OCI-LY1 (cell line): ENCODE measurements at regions not wholly inside any gene's neighbourhood (a gene's known extent, or its start where the extent isn't known, plus 50 kb on each side); places are given as distances from the start of the nearest gene placed in this dataset.

Experiments
- H2AFZ ChIP-seq: fragments of 200-600 bp; sonication (generic), shearing (Covaris generic); 2 replicates; pipeline ENCODE4 v1.6.0; 2014; ENCODE audit warnings: antibody characterized with exemption, mild to moderate bottlenecking, low read length
- H3F3A ChIP-seq: fragments of 200-600 bp; sonication (generic), shearing (Covaris generic); 2 replicates; pipeline ENCODE4 v1.6.0; 2014; ENCODE audit warnings: mild to moderate bottlenecking, antibody characterized with exemption, low read length, moderate library complexity; ENCODE audit not compliant: insufficient read depth
- H3K27ac ChIP-seq: fragments of 200-600 bp; sonication (generic); 2 replicates; pipeline ENCODE4 v1.5.1; 2014; ENCODE audit warnings: low read length, mixed run types, mild to moderate bottlenecking, low read depth; ENCODE audit not compliant: poor library complexity, severe bottlenecking
- H3K27me3 ChIP-seq: fragments of 200-600 bp; sonication (generic); 2 replicates; pipeline ENCODE4 v1.6.0; 2014; ENCODE audit warnings: antibody characterized with exemption, mild to moderate bottlenecking, low read length, moderate library complexity; ENCODE audit not compliant: insufficient read depth
- H3K36me3 ChIP-seq: fragments of 200-600 bp; sonication (generic); 2 replicates; pipeline ENCODE4 v1.6.1; 2014; ENCODE audit warnings: mild to moderate bottlenecking, antibody characterized with exemption, low read length, moderate library complexity, mixed read lengths; ENCODE audit not compliant: insufficient read depth
- H3K4me1 ChIP-seq: fragments of 200-600 bp; sonication (generic); 2 replicates; pipeline ENCODE4 v1.5.1; 2014; ENCODE audit warnings: mild to moderate bottlenecking, low read length, moderate library complexity; ENCODE audit not compliant: insufficient read depth, severe bottlenecking
- H3K4me2 ChIP-seq: fragments of 200-600 bp; sonication (generic), shearing (Covaris generic); 2 replicates; pipeline ENCODE4 v1.6.1; 2014; ENCODE audit warnings: low read length
- H3K4me3 ChIP-seq: fragments of 200-600 bp; sonication (generic); 2 replicates; pipeline ENCODE4 v1.5.1; 2014; ENCODE audit warnings: low read length, low read depth, mild to moderate bottlenecking, mixed read lengths; ENCODE audit not compliant: poor library complexity, severe bottlenecking
- H3K79me2 ChIP-seq: fragments of 200-600 bp; shearing (Covaris generic); 2 replicates; pipeline ENCODE4 v1.6.1; 2016; ENCODE audit warnings: mixed run types, low read length, mixed read lengths; ENCODE audit not compliant: insufficient read depth
- H3K9ac ChIP-seq: fragments of 200-600 bp; sonication (generic), shearing (Covaris generic); 2 replicates; pipeline ENCODE4 v1.6.1; 2014; ENCODE audit warnings: mild to moderate bottlenecking, low read length, mixed read lengths
- H3K9me2 ChIP-seq: fragments of 200-600 bp; sonication (generic), shearing (Covaris generic); 2 replicates; pipeline ENCODE4 v1.6.1; 2014; ENCODE audit warnings: low read depth, mild to moderate bottlenecking, low read length, mixed read lengths
- H3K9me3 ChIP-seq: fragments of 200-600 bp; shearing (Covaris generic); 2 replicates; pipeline ENCODE4 v1.6.1; 2014; ENCODE audit warnings: low read length, mixed read lengths
- H4K20me1 ChIP-seq: fragments of 200-600 bp; sonication (generic), shearing (Covaris generic); 2 replicates; pipeline ENCODE4 v1.6.0; 2016; ENCODE audit warnings: mild to moderate bottlenecking, low read length; ENCODE audit not compliant: insufficient read depth
- EZH2 ChIP-seq: fragments of 200-600 bp; sonication (generic), shearing (Covaris generic); IDR thresholded peaks from 2 replicates; pipeline ENCODE4 v1.8.0; 2017; ENCODE audit warnings: borderline replicate concordance, mixed run types, mild to moderate bottlenecking, antibody characterized with exemption, low read length, moderate library complexity, mixed read lengths
- TF ChIP-seq, protein P1 (sequence below): fragments of 200-600 bp; sonication (generic), shearing (Covaris generic); IDR thresholded peaks from 2 replicates; pipeline ENCODE4 v1.5.1; 2017; ENCODE audit warnings: mild to moderate bottlenecking, antibody characterized with exemption, low read length, moderate library complexity, mixed read lengths

DNA sequence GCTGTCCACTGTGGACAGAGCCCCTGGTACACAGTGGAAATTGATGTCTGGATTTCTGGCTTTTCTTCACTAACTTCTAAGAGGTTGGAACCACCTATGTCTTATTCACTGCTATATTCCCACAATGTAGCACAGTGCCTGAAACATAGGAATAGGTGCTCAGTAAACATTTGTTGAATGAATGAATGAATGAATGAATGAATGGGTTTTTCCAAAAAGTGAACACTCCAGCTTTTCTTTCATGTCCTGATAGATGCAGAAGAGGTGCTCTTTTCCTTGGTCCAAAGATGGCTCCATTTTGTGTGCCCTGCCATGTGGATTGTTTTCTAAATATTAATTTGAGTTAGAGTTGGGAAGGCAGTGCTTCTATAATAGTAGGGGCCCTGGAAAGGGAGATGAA, 124.1 kb downstream of the SP3 start:
- H3K4me1 ChIP-seq, result no peaks in the 10 kb centered on the region
- H3F3A ChIP-seq, result no peaks in the 10 kb centered on the region
- H3K9me3 ChIP-seq, result no peaks in the 10 kb centered on the region
- H3K9ac ChIP-seq, result no peak overlapping the region
- H3K27ac ChIP-seq, result no peak overlapping the region
- H3K4me2 ChIP-seq, result no peak overlapping the region
- no peak overlapping the region for H2AFZ ChIP-seq
- TF ChIP-seq, protein P1, sequence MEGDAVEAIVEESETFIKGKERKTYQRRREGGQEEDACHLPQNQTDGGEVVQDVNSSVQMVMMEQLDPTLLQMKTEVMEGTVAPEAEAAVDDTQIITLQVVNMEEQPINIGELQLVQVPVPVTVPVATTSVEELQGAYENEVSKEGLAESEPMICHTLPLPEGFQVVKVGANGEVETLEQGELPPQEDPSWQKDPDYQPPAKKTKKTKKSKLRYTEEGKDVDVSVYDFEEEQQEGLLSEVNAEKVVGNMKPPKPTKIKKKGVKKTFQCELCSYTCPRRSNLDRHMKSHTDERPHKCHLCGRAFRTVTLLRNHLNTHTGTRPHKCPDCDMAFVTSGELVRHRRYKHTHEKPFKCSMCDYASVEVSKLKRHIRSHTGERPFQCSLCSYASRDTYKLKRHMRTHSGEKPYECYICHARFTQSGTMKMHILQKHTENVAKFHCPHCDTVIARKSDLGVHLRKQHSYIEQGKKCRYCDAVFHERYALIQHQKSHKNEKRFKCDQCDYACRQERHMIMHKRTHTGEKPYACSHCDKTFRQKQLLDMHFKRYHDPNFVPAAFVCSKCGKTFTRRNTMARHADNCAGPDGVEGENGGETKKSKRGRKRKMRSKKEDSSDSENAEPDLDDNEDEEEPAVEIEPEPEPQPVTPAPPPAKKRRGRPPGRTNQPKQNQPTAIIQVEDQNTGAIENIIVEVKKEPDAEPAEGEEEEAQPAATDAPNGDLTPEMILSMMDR, result no peak
- no peak for TF ChIP-seq EZH2
- H4K20me1 ChIP-seq, result no peaks in the 10 kb centered on the region
- no peak overlapping the region for H3K4me3 ChIP-seq
- no peaks in the 10 kb centered on the region for H3K27me3 ChIP-seq
- H3K9me2 ChIP-seq, result no peaks in the 10 kb centered on the region
- no peaks in the 10 kb centered on the region for H3K79me2 ChIP-seq
- H3K36me3 ChIP-seq, result no peaks in the 10 kb centered on the region

DNA sequence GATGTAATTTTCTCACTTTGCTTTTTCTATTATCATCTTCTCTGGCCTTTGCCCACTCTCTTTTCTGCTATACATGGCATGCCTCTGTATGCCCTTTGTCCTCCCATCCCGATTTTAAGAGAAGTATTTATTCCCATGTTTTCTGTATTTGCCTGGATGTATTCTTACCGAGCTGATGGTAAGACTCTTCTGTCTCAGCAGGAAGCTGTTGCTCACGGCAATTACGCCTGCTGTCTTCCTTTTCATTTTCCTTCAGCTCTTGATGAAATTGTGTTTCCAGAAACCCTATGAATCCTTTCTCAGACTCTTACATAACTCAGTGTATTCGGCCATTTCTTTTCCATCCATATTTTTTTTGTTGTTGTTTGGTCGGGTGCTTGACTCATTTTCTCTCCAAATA, 121.6 kb downstream of the SP3 start:
- Histone ChIP-seq H3K36me3 (no peaks in the 10 kb centered on the region), H3K4me3 (no peak overlapping the region), H3K27me3 (no peaks in the 10 kb centered on the region), H3K79me2 (no peaks in the 10 kb centered on the region), H3F3A (no peaks in the 10 kb centered on the region), H3K9me2 (no peaks in the 10 kb centered on the region), H3K4me1 (no peaks in the 10 kb centered on the region), H2AFZ (no peak overlapping the region), H4K20me1 (no peaks in the 10 kb centered on the region), H3K9ac (no peak overlapping the region), H3K4me2 (no peak overlapping the region), H3K9me3 (no peaks in the 10 kb centered on the region), H3K27ac (no peak overlapping the region)
- TF ChIP-seq, protein P1, result no peak
- TF ChIP-seq EZH2, result no peak

DNA sequence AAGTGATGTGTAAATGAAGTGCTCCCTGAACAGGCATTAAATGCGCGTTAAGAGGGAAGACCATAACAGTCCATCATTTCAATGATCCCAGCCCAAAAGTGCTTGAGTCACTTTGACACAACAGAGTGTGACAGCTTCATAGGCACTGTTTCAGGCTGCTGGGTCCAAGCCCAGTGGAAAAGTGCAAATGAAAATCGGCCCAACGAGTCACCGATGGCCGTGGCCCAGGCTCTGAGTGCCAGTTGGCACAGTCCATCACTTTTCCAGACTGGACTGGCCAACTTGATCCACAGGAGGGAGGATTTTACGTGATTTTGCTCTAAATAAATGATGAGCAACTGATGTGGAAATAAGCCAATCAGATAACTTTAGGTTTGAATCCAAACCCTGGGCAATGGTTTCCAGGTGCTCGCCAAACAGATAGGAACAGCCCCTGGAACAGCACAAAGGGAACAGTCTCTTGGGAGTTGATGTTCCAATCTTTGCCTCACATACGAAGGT, 114.0 kb downstream of the SP3 start:
- Histone ChIP-seq H3K9ac (no peak overlapping the region), H3K27me3 (no peaks in the 10 kb centered on the region; the same call in 1 of the 2 replicates), H3K27ac (no peak overlapping the region)

More for the DNA sequence above, 114.0 kb downstream of the SP3 start:
- H3K9me3 ChIP-seq, result no peaks in the 10 kb centered on the region
- H3K9me2 ChIP-seq, result no peaks in the 10 kb centered on the region
- H2AFZ ChIP-seq, result no peak overlapping the region
- no peaks in the 10 kb centered on the region for H4K20me1 ChIP-seq
- H3K4me1 ChIP-seq, result no peaks in the 10 kb centered on the region
- no peaks in the 10 kb centered on the region for H3K36me3 ChIP-seq
- H3K79me2 ChIP-seq, result no peaks in the 10 kb centered on the region
- no peak for TF ChIP-seq EZH2
- TF ChIP-seq, protein P1, result no peak
- no peaks in the 10 kb centered on the region for H3F3A ChIP-seq
- H3K4me2 ChIP-seq, result no peak overlapping the region
- no peak overlapping the region for H3K4me3 ChIP-seq
